Transverse colon (tissue), 4 donors: ENCODE measurements at regions not wholly inside any gene's neighbourhood (a gene's known extent, or its start where the extent isn't known, plus 50 kb on each side); places are given as distances from the start of the nearest gene placed in this dataset.

Source experiments
- DNase-seq: peaks from one replicate; pipeline ENCODE4 v3.0.0-alpha.2; 2019
- H3K27ac ChIP-seq, 4 donors: fragments of 200-600 bp; sonication (generic); 2 replicates each; pipeline ENCODE4 v1.5.1; 2016 to 2018; ENCODE audit warnings: inconsistent platforms in 4 of 4
- H3K27me3 ChIP-seq: fragments of 200-600 bp; sonication (generic); 2 replicates; pipeline ENCODE4 v1.5.1; 2017; ENCODE audit warnings: inconsistent platforms
- H3K36me3 ChIP-seq, 4 donors: fragments of 200-600 bp; sonication (generic); 2 replicates each; pipeline ENCODE4 v1.5.1; 2017 to 2019; ENCODE audit warnings: inconsistent platforms in 4 of 4
- H3K4me1 ChIP-seq, 4 donors: fragments of 200-600 bp; sonication (generic); 2 replicates each; pipeline ENCODE4 v1.5.1; 2017 to 2020; ENCODE audit warnings: inconsistent platforms in 4 of 4
- H3K4me3 ChIP-seq, 4 donors: fragments of 200-600 bp; sonication (generic); 1 replicate in 1 of 4; 2 replicates in 3 of 4; pipeline versions ENCODE4 v1.5.1 to v1.6.1; 2017 to 2019; ENCODE audit warnings: inconsistent platforms in 4 of 4
- H3K9me3 ChIP-seq, 2 donors: fragments of 200-600 bp; sonication (generic); 2 replicates each; pipeline ENCODE4 v1.5.1; 2017 to 2019; ENCODE audit warnings: inconsistent platforms in 2 of 2
- CTCF ChIP-seq, 5 experiments: fragments of 200-600 bp in 3 of 5; fragments of 450-650 bp in 2 of 5; sonication (generic) in 3 of 5; IDR thresholded peaks; 1 replicate in 2 of 5; 2 replicates in 3 of 5; pipeline ENCODE4 v1.5.1; 2016 to 2017; ENCODE audit warnings: antibody characterized with exemption in 5 of 5, inconsistent platforms in 3 of 5, mild to moderate bottlenecking in 2 of 5, moderate library complexity in 1 of 5
- EP300 ChIP-seq: sonication (generic); formaldehyde crosslinking; IDR thresholded peaks from one replicate; pipeline ENCODE4 v1.6.1; 2017; ENCODE audit warnings: antibody characterized with exemption, low read depth
- POLR2A ChIP-seq: fragments of 450-650 bp; IDR thresholded peaks from one replicate; pipeline ENCODE4 v1.6.1; 2016; ENCODE audit warnings: antibody characterized with exemption, mild to moderate bottlenecking, moderate library complexity
- POLR2AphosphoS5 ChIP-seq, 3 donors: sonication (generic); formaldehyde crosslinking; IDR thresholded peaks; one replicate each; pipeline ENCODE4 v1.6.1; 2016; ENCODE audit warnings: antibody characterized with exemption in 3 of 3
- WGBS, 2 donors: methylation state at CpG; one replicate each; pipeline ENCODE4 v1.1.5; 2018; ENCODE audit warnings: low coverage in 1 of 2; 5-methylcytosine and 5-hydroxymethylcytosine counted together
- in situ Hi-C, 4 donors: fragments of 200-750 bp; cut with MboI; loops; one replicate each; pipeline versions ENCODE4 v1.15.0 to v1.15.1; 2017; ENCODE audit warnings: low sequenced_read_pairs in 3 of 4, low pct_ligation_motif_present in 1 of 4, low pct_unique_long_range_greater_than_20kb in 1 of 4
- intact Hi-C: fragments of 100-400 bp; cut with DNase I; formaldehyde crosslinking; loops from one replicate; pipeline ENCODE4 v1.15.1; 2023; ENCODE audit warnings: low total_unique reads

- no peaks in the 10 kb centered on the region for H3K9me3 ChIP-seq
- no peak for DNase-seq
- no peaks in the 10 kb centered on the region for H3K4me1 ChIP-seq
- no peak overlapping the region for H3K4me3 ChIP-seq
- H3K27ac ChIP-seq: no peak overlapping the region
- H3K27me3 ChIP-seq: no peaks in the 10 kb centered on the region
- intact Hi-C loops: no loop called here
- 72% methylated on average over 5 of the region's 5 CpGs; no CpG with 5 or more reads in 1 of the 2 donors for WGBS, 2 donors
- in situ Hi-C loops: no loop called here
- TF ChIP-seq CTCF (IDR thresholded peaks at IDR 0.05): no peak
- no peaks in the 10 kb centered on the region for H3K36me3 ChIP-seq
Measured at GRCh38 chr6:115393821-115394220, 666.9 kb downstream of the FRK start.

DNA sequence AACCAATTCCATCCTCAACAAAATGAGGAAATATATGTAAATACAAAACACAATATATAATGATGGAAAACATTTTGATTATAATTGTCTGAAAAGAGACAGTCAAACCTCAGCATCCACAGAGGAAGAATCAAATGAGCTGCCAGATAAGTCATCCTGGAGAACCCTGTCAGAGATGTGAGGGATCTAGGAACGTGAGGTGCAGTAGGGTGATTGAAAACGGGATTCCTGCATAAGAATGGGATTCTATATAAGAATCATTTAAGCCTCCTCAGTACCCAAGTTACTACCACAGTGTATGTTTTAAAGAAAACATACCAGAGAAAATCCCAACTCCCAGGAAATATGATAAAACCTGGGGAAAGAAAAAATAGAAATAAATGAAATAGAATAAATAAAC is 690.5 kb downstream of the FRK start:
- H3K4me1 ChIP-seq: no peaks in the 10 kb centered on the region
- in situ Hi-C loops: no loop called here
- H3K36me3 ChIP-seq: no peaks in the 10 kb centered on the region
- H3K9me3 ChIP-seq: no peaks in the 10 kb centered on the region
- WGBS, 2 donors: 39 to 61% methylated on average over 2 of the region's 2 CpGs
- no peak for DNase-seq
- H3K27ac ChIP-seq: no peak overlapping the region
- no peak overlapping the region for H3K4me3 ChIP-seq
- H3K27me3 ChIP-seq: no peaks in the 10 kb centered on the region
- TF ChIP-seq POLR2A: no peak
- TF ChIP-seq CTCF (IDR thresholded peaks at IDR 0.05): no peak
- TF ChIP-seq EP300: no peak
- TF ChIP-seq POLR2AphosphoS5 (IDR thresholded peaks at IDR 0.05): no peak
- intact Hi-C loops: no loop called here

GRCh38 chr6:115365783-115366182 is 694.9 kb downstream of the FRK start:
- no peaks in the 10 kb centered on the region for H3K36me3 ChIP-seq
- TF ChIP-seq POLR2AphosphoS5 (IDR thresholded peaks at IDR 0.05): no peak
- no peak for TF ChIP-seq CTCF (IDR thresholded peaks at IDR 0.05)
- no peak for TF ChIP-seq EP300
- TF ChIP-seq POLR2A: no peak
- H3K9me3 ChIP-seq: no peaks in the 10 kb centered on the region
- intact Hi-C loops (no loop called here), in situ Hi-C loops (no loop called here)
- H3K4me1 ChIP-seq: no peaks in the 10 kb centered on the region
- no peaks in the 10 kb centered on the region for H3K27me3 ChIP-seq
- DNase-seq: no peak
- H3K4me3 ChIP-seq: no peak overlapping the region
- WGBS, 2 donors: 90% methylated on average over 4 of the region's 4 CpGs
- H3K27ac ChIP-seq: no peak overlapping the region

DNA sequence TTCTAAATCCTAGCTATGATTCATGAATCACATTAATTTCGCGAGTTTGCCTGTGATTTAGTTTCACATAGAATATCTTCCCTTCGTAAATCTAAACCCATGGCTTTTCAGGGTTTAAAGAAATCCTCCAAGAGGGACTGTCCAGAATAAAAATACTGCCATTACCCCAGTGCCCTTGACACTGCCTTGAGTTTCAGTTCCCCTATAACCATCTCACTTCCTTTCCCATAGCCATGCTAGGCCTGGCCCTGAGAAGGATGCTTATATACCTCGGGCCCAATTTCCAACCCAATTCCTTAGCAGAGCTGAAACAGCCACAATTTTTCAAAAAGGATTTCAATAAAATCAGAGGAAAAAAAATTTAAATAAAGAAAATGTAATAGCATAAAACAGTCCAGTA is 697.3 kb downstream of the FRK start:
- no peaks in the 10 kb centered on the region for H3K36me3 ChIP-seq
- in situ Hi-C loops: no loop called here
- H3K4me1 ChIP-seq: no peaks in the 10 kb centered on the region
- no peak overlapping the region for H3K27ac ChIP-seq
- no peaks in the 10 kb centered on the region for H3K9me3 ChIP-seq
- intact Hi-C loops: no loop called here
- 84 to 86% methylated on average over 4 of the region's 4 CpGs for WGBS, 2 donors
- no peaks in the 10 kb centered on the region for H3K27me3 ChIP-seq
- H3K4me3 ChIP-seq: no peak overlapping the region
- no peak for DNase-seq
- TF ChIP-seq POLR2A: no peak
- TF ChIP-seq EP300: no peak
- TF ChIP-seq CTCF (IDR thresholded peaks at IDR 0.05): no peak
- no peak for TF ChIP-seq POLR2AphosphoS5 (IDR thresholded peaks at IDR 0.05)
